OCI-LY3 (cell line): ENCODE measurements at regions not wholly inside any gene's neighbourhood (a gene's known extent, or its start where the extent isn't known, plus 50 kb on each side); places are given as distances from the start of the nearest gene placed in this dataset.

Experiments
- H2AFZ ChIP-seq: fragments of 200-600, 300-600 bp; shearing (Covaris generic); 2 replicates; pipeline ENCODE4 v1.6.0; 2014; ENCODE audit warnings: antibody characterized with exemption, low read depth, low read length
- H3K27ac ChIP-seq: fragments of 200-600, 300-600 bp; sonication (generic); 2 replicates; pipeline ENCODE4 v1.5.1; 2014; ENCODE audit warnings: mild to moderate bottlenecking, low read length, moderate library complexity, mixed read lengths
- H3K27me3 ChIP-seq: fragments of 200-600, 300-600 bp; sonication (generic); 2 replicates; pipeline ENCODE4 v1.6.1; 2014; ENCODE audit warnings: low read depth, low read length, mixed read lengths
- H3K36me3 ChIP-seq: fragments of 200-600, 300-600 bp; sonication (generic); replicated peaks from 2 replicates; pipeline ENCODE3; 2014; ENCODE audit warnings: low read depth, low read length, mixed read lengths
- H3K4me1 ChIP-seq: fragments of 300-600, 200-600 bp; sonication (generic); 2 replicates; pipeline ENCODE4 v1.6.1; 2014; ENCODE audit warnings: low read length, mixed read lengths
- H3K4me2 ChIP-seq: fragments of 200-600, 300-600 bp; sonication (generic); 2 replicates; pipeline ENCODE4 v1.6.1; 2014; ENCODE audit warnings: low read length, mixed read lengths
- H3K4me3 ChIP-seq: fragments of 300-600, 200-600 bp; sonication (generic); 2 replicates; pipeline ENCODE4 v1.5.1; 2014; ENCODE audit warnings: antibody characterized with exemption, mild to moderate bottlenecking, low read length, moderate library complexity
- H3K79me2 ChIP-seq: fragments of 300-600, 200-600 bp; shearing (Covaris generic); 2 replicates; pipeline ENCODE4 v1.6.1; 2014; ENCODE audit warnings: mild to moderate bottlenecking, low read length, mixed read lengths
- H3K9ac ChIP-seq: fragments of 300-600, 200-600 bp; shearing (Covaris generic); 2 replicates; pipeline ENCODE4 v1.6.0; 2014; ENCODE audit warnings: mild to moderate bottlenecking, low read length, moderate library complexity
- H3K9me3 ChIP-seq: fragments of 200-600, 300-600 bp; shearing (Covaris generic); 2 replicates; pipeline ENCODE4 v1.6.1; 2014; ENCODE audit warnings: low read length, mixed read lengths; ENCODE audit not compliant: insufficient read depth
- H4K20me1 ChIP-seq: fragments of 200-600, 300-600 bp; sonication (generic); 2 replicates; pipeline ENCODE4 v1.6.1; 2016; ENCODE audit warnings: low read length, mixed read lengths; ENCODE audit not compliant: insufficient read depth
- CTCF ChIP-seq: fragments of 200-600, 300-600 bp; sonication (generic); IDR thresholded peaks from 2 replicates; pipeline ENCODE4 v1.5.1; 2014; ENCODE audit warnings: antibody characterized with exemption, low read length, low read depth
- EZH2phosphoT487 ChIP-seq: fragments of 200-600 bp; shearing (Covaris generic); IDR thresholded peaks from 2 replicates; pipeline ENCODE4 v1.6.1; 2018; ENCODE audit warnings: antibody characterized with exemption, mixed run types, low read depth

GRCh38 chr7:114310345-114311110, 104.1 kb upstream of the FOXP2 start:
- H3K9me3 ChIP-seq: no peaks in the 10 kb centered on the region

GRCh38 chr7:114309729-114310128, 104.9 kb upstream of the FOXP2 start:
- H3K27ac ChIP-seq: no peak overlapping the region
- no peak for TF ChIP-seq CTCF
- no peaks in the 10 kb centered on the region for H4K20me1 ChIP-seq
- H3K9ac ChIP-seq: no peak overlapping the region
- no peak overlapping the region for H3K4me2 ChIP-seq
- H3K4me3 ChIP-seq: no peak overlapping the region
- H3K27me3 ChIP-seq: no peaks in the 10 kb centered on the region
- H3K4me1 ChIP-seq: no peaks in the 10 kb centered on the region
- H3K79me2 ChIP-seq: no peaks in the 10 kb centered on the region
- no peaks in the 10 kb centered on the region for H3K9me3 ChIP-seq
- no peaks in the 10 kb centered on the region for H3K36me3 ChIP-seq
- H2AFZ ChIP-seq: no peak overlapping the region

More at GRCh38 chr7:114310345-114311110, 104.1 kb upstream of the FOXP2 start:
- no peak overlapping the region for H3K27ac ChIP-seq
- H3K4me2 ChIP-seq: no peak overlapping the region
- H3K27me3 ChIP-seq: no peaks in the 10 kb centered on the region
- no peaks in the 10 kb centered on the region for H3K4me1 ChIP-seq
- H2AFZ ChIP-seq: no peak overlapping the region
- no peaks in the 10 kb centered on the region for H4K20me1 ChIP-seq
- peak; percentile 49 for TF ChIP-seq CTCF
- no peak for TF ChIP-seq EZH2phosphoT487
- no peaks in the 10 kb centered on the region for H3K79me2 ChIP-seq
- H3K36me3 ChIP-seq: no peaks in the 10 kb centered on the region
- no peak overlapping the region for H3K4me3 ChIP-seq
- H3K9ac ChIP-seq: no peak overlapping the region

GRCh38 chr7:114303301-114303700, 111.3 kb upstream of the FOXP2 start:
- Histone ChIP-seq H3K9me3 (no peaks in the 10 kb centered on the region), H2AFZ (no peak overlapping the region), H3K36me3 (no peaks in the 10 kb centered on the region)

GRCh38 chr7:114302858-114303257, 111.8 kb upstream of the FOXP2 start:
- H3K9me3 ChIP-seq: no peaks in the 10 kb centered on the region
- no peaks in the 10 kb centered on the region for H3K27me3 ChIP-seq
- no peak overlapping the region for H3K27ac ChIP-seq
- no peak for TF ChIP-seq CTCF
- TF ChIP-seq EZH2phosphoT487: no peak
- no peaks in the 10 kb centered on the region for H3K79me2 ChIP-seq
- no peak overlapping the region for H3K4me2 ChIP-seq
- H3K36me3 ChIP-seq: no peaks in the 10 kb centered on the region
- no peaks in the 10 kb centered on the region for H4K20me1 ChIP-seq
- H3K4me1 ChIP-seq: no peaks in the 10 kb centered on the region
- H3K4me3 ChIP-seq: no peak overlapping the region
- no peak overlapping the region for H3K9ac ChIP-seq
- H2AFZ ChIP-seq: no peak overlapping the region

More at GRCh38 chr7:114303301-114303700, 111.3 kb upstream of the FOXP2 start:
- no peak overlapping the region for H3K27ac ChIP-seq
- no peak overlapping the region for H3K4me3 ChIP-seq
- no peaks in the 10 kb centered on the region for H3K27me3 ChIP-seq
- no peaks in the 10 kb centered on the region for H3K79me2 ChIP-seq
- no peaks in the 10 kb centered on the region for H3K4me1 ChIP-seq
- TF ChIP-seq EZH2phosphoT487: no peak
- TF ChIP-seq CTCF: no peak
- no peaks in the 10 kb centered on the region for H4K20me1 ChIP-seq
- H3K9ac ChIP-seq: no peak overlapping the region
- no peak overlapping the region for H3K4me2 ChIP-seq
